SU-DHL-6 (cell line): ENCODE measurements at regions not wholly inside any gene's neighbourhood (a gene's known extent, or its start where the extent isn't known, plus 50 kb on each side); places are given as distances from the start of the nearest gene placed in this dataset.

Experiments
- H2AFZ ChIP-seq: fragments of 200-600 bp; sonication (generic); 2 replicates; pipeline ENCODE4 v1.6.1; 2014; ENCODE audit warnings: low read depth, mild to moderate bottlenecking, moderate library complexity, mixed read lengths, antibody characterized with exemption, low read length; ENCODE audit not compliant: severe bottlenecking
- H3F3A ChIP-seq: fragments of 200-600 bp; shearing (Covaris generic); 2 replicates; pipeline ENCODE4 v1.6.0; 2016; ENCODE audit warnings: antibody characterized with exemption, mild to moderate bottlenecking; ENCODE audit not compliant: insufficient read depth
- H3K27ac ChIP-seq: fragments of 200-600 bp; sonication (generic); 2 replicates; pipeline ENCODE4 v1.5.1; 2016; ENCODE audit warnings: low read depth, mild to moderate bottlenecking, low read length, moderate library complexity, mixed read lengths
- H3K27me3 ChIP-seq: fragments of 200-600 bp; sonication (generic), shearing (Covaris generic); 2 replicates; pipeline ENCODE4 v1.6.0; 2014; ENCODE audit warnings: mild to moderate bottlenecking, low read length
- H3K36me3 ChIP-seq: fragments of 200-600 bp; sonication (generic); 2 replicates; pipeline ENCODE4 v1.6.1; 2014; ENCODE audit warnings: mild to moderate bottlenecking, low read length, mixed read lengths
- H3K4me2 ChIP-seq: fragments of 300-600, 200-600 bp; shearing (Covaris generic), sonication (generic); 2 replicates; pipeline ENCODE4 v1.6.0; 2014; ENCODE audit warnings: low read length, low read depth, mild to moderate bottlenecking; ENCODE audit not compliant: poor library complexity, severe bottlenecking
- H3K4me3 ChIP-seq: fragments of 200-600 bp; sonication (generic); 2 replicates; pipeline ENCODE4 v1.5.1; 2014; ENCODE audit warnings: antibody characterized with exemption, low read length, mild to moderate bottlenecking, mixed read lengths; ENCODE audit not compliant: insufficient read depth, poor library complexity, severe bottlenecking
- H3K79me2 ChIP-seq: fragments of 200-600 bp; sonication (generic); 2 replicates; pipeline ENCODE4 v1.6.1; 2014; ENCODE audit warnings: mild to moderate bottlenecking, low read length, moderate library complexity; ENCODE audit not compliant: insufficient read depth
- H3K9ac ChIP-seq: fragments of 200-600 bp; sonication (generic); 2 replicates; pipeline ENCODE4 v1.7.0; 2014; ENCODE audit warnings: mild to moderate bottlenecking, low read length
- H3K9me2 ChIP-seq: fragments of 200-600 bp; sonication (generic); replicated peaks from 2 replicates; pipeline ENCODE4 v1.6.1; 2014; ENCODE audit warnings: low read length; ENCODE audit not compliant: insufficient read depth
- H3K9me3 ChIP-seq: fragments of 200-600 bp; sonication (generic); 2 replicates; pipeline ENCODE4 v1.6.1; 2014; ENCODE audit warnings: low read length, mixed read lengths; ENCODE audit not compliant: insufficient read depth
- H4K20me1 ChIP-seq: fragments of 200-600 bp; sonication (generic); 2 replicates; pipeline ENCODE4 v1.6.1; 2014; ENCODE audit warnings: low read depth, mild to moderate bottlenecking, antibody characterized with exemption, low read length, moderate library complexity, mixed read lengths
- CTCF ChIP-seq: fragments of 200-600 bp; sonication (generic); IDR thresholded peaks from one replicate; pipeline ENCODE4 v1.5.1; 2017; ENCODE audit warnings: antibody characterized with exemption, mild to moderate bottlenecking, low read length, moderate library complexity; ENCODE audit not compliant: insufficient read depth, poor library complexity, severe bottlenecking
- EZH2phosphoT487 ChIP-seq: fragments of 200-600 bp; sonication (generic), shearing (Covaris generic); conservative IDR thresholded peaks from 2 replicates; pipeline ENCODE4 v1.6.1; 2018; ENCODE audit warnings: mild to moderate bottlenecking, antibody characterized with exemption, low read length, moderate library complexity, mixed read lengths

GRCh38 chr3:110895054-110895453 is 176.6 kb upstream of the NECTIN3 start:
- H3K4me2 ChIP-seq: no peak overlapping the region
- no peaks in the 10 kb centered on the region for H3K9me3 ChIP-seq
- no peaks in the 10 kb centered on the region for H3K36me3 ChIP-seq
- H3K27ac ChIP-seq: no peak overlapping the region
- no peak overlapping the region for H3K9ac ChIP-seq
- H3K9me2 ChIP-seq: no peaks in the 10 kb centered on the region
- no peak overlapping the region for H2AFZ ChIP-seq
- H4K20me1 ChIP-seq: no peaks in the 10 kb centered on the region
- TF ChIP-seq CTCF: no peak
- TF ChIP-seq EZH2phosphoT487: no peak
- no peaks in the 10 kb centered on the region for H3K79me2 ChIP-seq
- no peaks in the 10 kb centered on the region for H3F3A ChIP-seq
- H3K27me3 ChIP-seq: no peaks in the 10 kb centered on the region
- H3K4me3 ChIP-seq: no peak overlapping the region

DNA sequence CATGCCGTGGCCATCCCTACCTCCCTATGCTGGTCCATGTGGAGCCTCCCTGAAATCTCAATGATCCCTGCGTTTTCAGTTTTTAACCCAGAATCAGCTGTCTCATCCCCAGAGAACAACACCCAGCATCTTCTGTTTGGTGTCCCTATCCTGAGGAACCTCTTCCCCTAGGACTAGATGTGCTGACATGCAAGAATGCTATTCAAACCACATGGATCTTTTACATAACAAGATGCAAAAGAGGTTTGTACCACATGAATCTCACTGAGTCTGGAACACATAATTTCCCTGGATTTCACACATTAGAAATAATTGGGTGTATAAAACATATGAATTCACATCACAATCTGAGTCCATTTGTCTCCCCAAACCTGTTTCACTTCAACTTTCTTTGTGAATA is 174.6 kb upstream of the NECTIN3 start:
- no peak overlapping the region for H3K9ac ChIP-seq
- no peak overlapping the region for H3K27ac ChIP-seq
- H3K4me2 ChIP-seq: no peak overlapping the region
- H3K9me3 ChIP-seq: no peaks in the 10 kb centered on the region
- no peak overlapping the region for H3K4me3 ChIP-seq
- H3F3A ChIP-seq: no peaks in the 10 kb centered on the region
- no peak overlapping the region for H2AFZ ChIP-seq
- H3K36me3 ChIP-seq: no peaks in the 10 kb centered on the region
- no peaks in the 10 kb centered on the region for H3K9me2 ChIP-seq
- H3K79me2 ChIP-seq: no peaks in the 10 kb centered on the region
- no peaks in the 10 kb centered on the region for H3K27me3 ChIP-seq
- TF ChIP-seq CTCF (no peak), EZH2phosphoT487 (no peak)
- no peaks in the 10 kb centered on the region for H4K20me1 ChIP-seq

DNA sequence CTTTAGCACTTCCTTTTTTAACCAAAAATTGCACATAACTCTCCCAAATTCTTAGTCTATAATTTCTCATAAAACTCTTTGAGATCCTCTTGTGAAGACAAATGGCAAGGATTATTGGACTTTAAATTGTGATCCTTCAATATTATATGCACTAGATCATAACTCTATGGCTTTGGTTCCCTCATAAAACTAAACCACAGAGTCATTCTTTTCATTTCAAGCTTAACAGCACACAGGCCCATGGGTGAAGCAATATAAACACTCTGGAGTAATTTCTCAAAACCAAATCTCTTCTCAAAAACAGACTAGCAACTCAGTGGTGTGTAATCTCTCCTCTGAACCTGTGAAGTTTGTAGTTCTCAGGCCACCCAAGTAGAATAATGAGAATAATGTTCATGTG is 171.0 kb upstream of the NECTIN3 start:
- Histone ChIP-seq H3K27me3 (no peaks in the 10 kb centered on the region), H3K36me3 (no peaks in the 10 kb centered on the region), H3K9me2 (no peaks in the 10 kb centered on the region), H3K9me3 (no peaks in the 10 kb centered on the region), H3K4me3 (no peak overlapping the region), H3K9ac (no peak overlapping the region), H4K20me1 (no peaks in the 10 kb centered on the region), H2AFZ (no peak overlapping the region), H3K4me2 (no peak overlapping the region), H3F3A (no peaks in the 10 kb centered on the region), H3K79me2 (no peaks in the 10 kb centered on the region), H3K27ac (no peak overlapping the region)
- TF ChIP-seq EZH2phosphoT487 (no peak), CTCF (no peak)

DNA sequence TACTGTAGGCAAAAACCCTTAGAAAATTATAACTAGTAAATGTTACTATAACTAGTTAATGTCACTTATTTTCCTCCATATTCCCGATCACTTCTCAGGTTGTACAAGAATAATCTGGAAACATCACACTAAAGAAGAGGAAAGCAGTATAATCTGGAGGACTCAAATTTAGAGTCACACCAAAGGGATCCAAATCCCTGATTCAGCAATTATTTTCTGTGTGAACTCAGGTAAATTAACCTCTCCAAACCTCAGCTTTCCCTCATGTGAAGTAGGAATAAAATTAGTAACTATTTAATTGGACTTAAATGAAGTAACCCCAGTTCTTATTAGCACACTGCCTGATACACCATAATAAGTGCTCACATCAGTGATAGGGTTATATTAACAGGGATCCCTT is 170.1 kb upstream of the NECTIN3 start:
- Histone ChIP-seq H3F3A (no peaks in the 10 kb centered on the region), H3K27ac (no peak overlapping the region), H3K9me2 (no peaks in the 10 kb centered on the region), H2AFZ (no peak overlapping the region), H4K20me1 (no peaks in the 10 kb centered on the region), H3K9ac (no peak overlapping the region), H3K79me2 (no peaks in the 10 kb centered on the region), H3K9me3 (no peaks in the 10 kb centered on the region), H3K4me2 (no peak overlapping the region), H3K4me3 (no peak overlapping the region), H3K27me3 (no peaks in the 10 kb centered on the region), H3K36me3 (no peaks in the 10 kb centered on the region)
- TF ChIP-seq CTCF: no peak
- no peak for TF ChIP-seq EZH2phosphoT487
